GDM1 (cell line): ENCODE measurements at regions not wholly inside any gene's neighbourhood (a gene's known extent, or its start where the extent isn't known, plus 50 kb on each side); places are given as distances from the start of the nearest gene placed in this dataset.
"Not testable (repeated sequence)": the region's sequence is repeated elsewhere in the genome, so short reads cannot be mapped to it uniquely, and the experiment has no call there.

Source experiments
- DNase-seq: peaks from one replicate; lab custom pipeline; 2025; lab: John Stamatoyannopoulos, UW

- no peak for DNase-seq
These were observed 119.8 kb downstream of the LRATD1 start for GRCh38 chr2:14752295-14752694.

- no peak for DNase-seq
These were observed 123.6 kb downstream of the LRATD1 start for GRCh38 chr2:14756122-14756541.

GRCh38 chr2:14756981-14757657, 124.6 kb downstream of the LRATD1 start:
- DNase-seq: no peak

GRCh38 chr2:14759082-14759481, 126.6 kb downstream of the LRATD1 start:
- DNase-seq: no peak

GRCh38 chr2:14760169-14760568, 127.7 kb downstream of the LRATD1 start:
- no peak for DNase-seq

- no peak for DNase-seq
These were observed 128.6 kb downstream of the LRATD1 start for GRCh38 chr2:14761118-14761517.

- DNase-seq: no peak
These were observed 141.2 kb downstream of the LRATD1 start for GRCh38 chr2:14773696-14774095.

GRCh38 chr2:14774436-14774968, 142.0 kb downstream of the LRATD1 start:
- no peak for DNase-seq

- DNase-seq: no peak
These were observed 143.7 kb downstream of the LRATD1 start for GRCh38 chr2:14776216-14776615.

- no peak for DNase-seq
These were observed 145.5 kb downstream of the LRATD1 start for GRCh38 chr2:14778015-14778414.

- DNase-seq: no peak
These were observed 146.7 kb downstream of the LRATD1 start for GRCh38 chr2:14779252-14779651.

- no peak for DNase-seq
These were observed 148.6 kb downstream of the LRATD1 start for GRCh38 chr2:14781142-14781541.

- DNase-seq: not testable (repeated sequence)
These were observed 156.3 kb downstream of the LRATD1 start for GRCh38 chr2:14788814-14789213.

GRCh38 chr2:14790041-14790640, 157.6 kb downstream of the LRATD1 start:
- DNase-seq: no peak

GRCh38 chr2:14803994-14804393, 171.5 kb downstream of the LRATD1 start:
- DNase-seq: no peak

GRCh38 chr2:14804902-14805301, 172.4 kb downstream of the LRATD1 start:
- no peak for DNase-seq

GRCh38 chr2:14806613-14807012, 174.1 kb downstream of the LRATD1 start:
- DNase-seq: no peak

GRCh38 chr2:14815201-14815600, 182.7 kb downstream of the LRATD1 start:
- no peak for DNase-seq

GRCh38 chr2:14816069-14817060, 183.8 kb downstream of the LRATD1 start:
- DNase-seq: no peak

- no peak for DNase-seq
These were observed 185.3 kb downstream of the LRATD1 start for GRCh38 chr2:14817848-14818247.

- no peak for DNase-seq
These were observed 194.0 kb downstream of the LRATD1 start for GRCh38 chr2:14826518-14826917.

- no peak for DNase-seq
These were observed 194.9 kb downstream of the LRATD1 start for GRCh38 chr2:14827226-14828023.
